Motor neuron (in vitro differentiated cells): ENCODE measurements at regions not wholly inside any gene's neighbourhood (a gene's known extent, or its start where the extent isn't known, plus 50 kb on each side); places are given as distances from the start of the nearest gene placed in this dataset.
"Not testable (repeated sequence)": the region's sequence is repeated elsewhere in the genome, so short reads cannot be mapped to it uniquely, and the experiment has no call there.

Source experiments
- ATAC-seq, 8 experiments: fragments of 200-7000 bp; cut with Tn5 transposase; replicated peaks in 6 of 8; 2 replicates each; pipeline ENCODE4 v1.8.0; 2021; ENCODE audit warnings: mild to moderate bottlenecking in 8 of 8, moderate library complexity in 8 of 8
- H3K27ac ChIP-seq, 2 donors: fragments of 250-450 bp; sonication (Bioruptor Pico); 2 replicates each; pipeline ENCODE4 v1.9.0; 2021; ENCODE audit warnings: antibody characterized with exemption in 2 of 2, mild to moderate bottlenecking in 2 of 2, moderate library complexity in 1 of 2
- H3K4me1 ChIP-seq, 2 donors: fragments of 250-450 bp; sonication (Bioruptor Pico); replicated peaks in 1 of 2; 2 replicates each; pipeline ENCODE4 v1.6.1; 2021; ENCODE audit warnings: antibody characterized with exemption in 2 of 2, mild to moderate bottlenecking in 2 of 2, moderate library complexity in 1 of 2
- H3K4me3 ChIP-seq, 5 donors: fragments of 250-450 bp; sonication (Bioruptor Pico); 2 replicates each; pipeline ENCODE4 v1.9.0; 2021; ENCODE audit warnings: antibody characterized with exemption in 5 of 5, mild to moderate bottlenecking in 5 of 5, moderate library complexity in 4 of 5
- WGBS, 10 experiments: fragments of 450-650 bp; shearing (Covaris generic); methylation state at CpG; one replicate each; pipeline ENCODE4 v1.0.0; 2022; 5-methylcytosine and 5-hydroxymethylcytosine counted together
- in situ Hi-C, 9 experiments: fragments of 400-800 bp; cut with MboI; loops; one replicate each; pipeline ENCODE4 v1.15.0; 2021; ENCODE audit warnings: low sequenced_read_pairs in 9 of 9, low pct_unique_long_range_greater_than_20kb in 2 of 9; ENCODE audit not compliant: unreplicated experiment in 9 of 9

DNA sequence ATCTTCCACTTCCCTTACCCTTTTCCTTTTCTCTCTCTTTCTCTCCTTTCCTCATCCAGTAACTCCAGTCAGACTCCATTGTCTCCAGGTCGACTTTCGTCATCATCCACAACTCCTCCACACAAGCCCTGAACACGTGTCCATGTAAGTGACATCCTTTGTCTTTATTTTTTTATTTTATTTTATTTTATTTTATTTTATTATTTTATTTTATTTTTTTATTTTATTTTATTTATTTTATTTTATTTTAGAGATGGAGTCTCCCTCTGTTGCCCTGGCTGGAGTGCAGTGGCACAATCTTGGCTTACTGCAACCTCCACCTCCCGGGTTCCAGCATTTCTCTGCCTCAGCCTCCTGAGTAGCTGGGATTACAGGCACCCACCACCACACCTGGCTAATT is 80.1 kb upstream of the VKORC1L1 start:
- in situ Hi-C loops, H3K27ac ChIP-seq, ATAC-seq, H3K4me1 ChIP-seq, H3K4me3 ChIP-seq: not testable (repeated sequence)
- 81 to 100% (median 93%) methylated on average over 1 to 4 of the region's 4 CpGs; no CpG with 5 or more reads in 3 of the 10 experiments for WGBS, 10 experiments

DNA sequence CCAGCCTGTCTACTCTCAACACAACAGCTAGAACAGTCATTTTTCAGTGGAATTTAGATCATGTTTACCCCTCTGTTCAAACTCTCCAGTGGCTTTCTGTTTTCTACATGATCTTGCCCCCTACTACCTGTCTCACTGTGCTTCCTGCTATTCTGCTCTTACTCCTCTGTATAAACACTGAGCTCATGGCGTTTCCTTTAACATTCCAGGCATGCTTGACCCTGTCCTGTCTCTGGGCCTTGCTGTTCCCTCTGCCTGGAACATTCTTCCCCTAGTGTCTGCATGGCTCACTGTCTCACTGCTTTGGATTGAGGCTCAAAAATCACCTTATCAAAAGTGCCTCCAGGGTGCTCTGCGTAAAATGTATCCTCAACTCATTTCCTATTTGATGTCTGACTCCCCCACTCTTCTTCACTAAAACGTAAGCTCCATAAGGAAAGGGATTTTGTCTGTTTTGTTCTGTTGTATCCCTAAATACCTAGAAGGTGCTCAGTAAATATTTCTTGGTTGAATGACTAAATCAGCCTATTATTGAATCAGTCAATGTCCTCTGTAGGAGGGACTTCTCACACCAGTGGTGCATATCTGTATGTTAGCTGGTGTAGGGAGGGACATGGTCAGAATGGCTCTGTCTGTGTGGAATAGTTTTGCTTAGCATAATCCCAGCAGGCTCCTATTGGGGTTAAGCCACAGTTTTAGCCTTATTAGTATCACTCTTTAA is 78.0 kb upstream of the VKORC1L1 start:
- H3K4me1 ChIP-seq, in situ Hi-C loops, H3K4me3 ChIP-seq, H3K27ac ChIP-seq, ATAC-seq: not testable (repeated sequence)
- WGBS, 10 experiments: 29 to 100% (median 71%) methylated on average over 1 to 3 of the region's 3 CpGs; no CpG with 5 or more reads in 4 of the 10 experiments

DNA sequence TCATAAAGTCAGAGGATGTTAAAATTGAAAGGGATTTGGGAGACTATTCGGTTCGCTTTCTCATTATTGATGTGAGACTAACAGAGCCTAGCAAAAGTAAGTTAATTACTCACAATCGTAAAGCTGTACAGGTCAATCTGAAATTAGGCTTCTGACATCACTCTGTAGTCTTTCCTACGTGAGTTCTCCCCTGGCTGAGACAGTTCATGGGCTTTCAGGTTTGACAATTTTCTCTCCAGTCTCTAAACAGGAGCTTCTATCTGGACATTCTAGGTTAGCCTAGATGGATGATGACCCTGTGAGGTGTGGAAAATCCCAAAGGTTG is 77.5 kb upstream of the VKORC1L1 start:
- H3K27ac ChIP-seq, H3K4me3 ChIP-seq, H3K4me1 ChIP-seq, ATAC-seq, in situ Hi-C loops: not testable (repeated sequence)
- 80 to 100% (median 91%) methylated on average over 1 to 4 of the region's 4 CpGs for WGBS, 10 experiments

DNA sequence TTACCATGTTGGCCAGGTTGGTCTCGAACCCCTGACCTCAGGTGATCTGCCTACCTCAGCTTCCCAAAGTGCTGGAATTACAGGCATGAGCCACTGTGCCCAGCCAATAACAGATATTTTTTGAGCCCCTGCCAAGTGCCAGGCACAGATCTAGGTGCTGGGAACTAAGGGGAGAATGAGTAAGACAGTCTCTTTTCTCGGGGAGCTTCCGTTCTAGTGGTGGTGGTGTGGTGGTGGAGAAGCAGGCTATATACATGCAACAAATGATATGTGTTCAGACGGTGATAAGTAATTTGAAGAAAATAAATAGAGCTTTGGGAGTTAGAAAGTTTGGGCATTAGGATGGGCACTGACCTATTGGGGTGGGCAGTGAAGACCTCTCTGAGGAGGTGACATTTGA is 76.7 kb upstream of the VKORC1L1 start:
- Histone ChIP-seq H3K27ac (no peak overlapping the region), H3K4me3 (no peak overlapping the region), H3K4me1 (peaks cover 0 to 8% of the 10 kb centered on the region in 2 donors)
- in situ Hi-C loops: no loop called here
- WGBS, 10 experiments: 0 to 100% (median 94%) methylated on average over 1 to 3 of the region's 4 CpGs; no CpG with 5 or more reads in 1 of the 10 experiments
- ATAC-seq: no peak

DNA sequence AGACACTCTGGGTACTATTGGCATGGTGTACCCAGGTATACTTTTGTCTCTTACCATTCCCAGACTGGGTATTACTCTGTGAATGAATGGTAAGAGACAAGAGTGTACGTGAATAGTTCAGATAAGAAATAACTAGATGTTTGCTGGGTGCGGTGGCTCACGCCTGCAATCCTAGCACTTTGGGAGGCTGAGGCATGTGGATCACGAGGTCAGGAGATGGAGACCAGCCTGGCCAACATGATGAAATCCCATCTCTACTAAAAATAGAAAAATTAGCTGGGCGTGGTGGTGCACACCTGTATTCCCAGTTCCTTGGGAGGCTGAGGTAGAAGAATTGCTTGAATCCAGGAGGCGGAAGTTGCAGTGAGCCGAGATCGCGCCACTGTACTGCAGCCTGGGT is 75.8 kb upstream of the VKORC1L1 start:
- H3K4me3 ChIP-seq, in situ Hi-C loops, ATAC-seq, H3K4me1 ChIP-seq, H3K27ac ChIP-seq: not testable (repeated sequence)
- WGBS, 10 experiments: 0 to 100% (median 87%) methylated on average over 1 to 9 of the region's 9 CpGs

DNA sequence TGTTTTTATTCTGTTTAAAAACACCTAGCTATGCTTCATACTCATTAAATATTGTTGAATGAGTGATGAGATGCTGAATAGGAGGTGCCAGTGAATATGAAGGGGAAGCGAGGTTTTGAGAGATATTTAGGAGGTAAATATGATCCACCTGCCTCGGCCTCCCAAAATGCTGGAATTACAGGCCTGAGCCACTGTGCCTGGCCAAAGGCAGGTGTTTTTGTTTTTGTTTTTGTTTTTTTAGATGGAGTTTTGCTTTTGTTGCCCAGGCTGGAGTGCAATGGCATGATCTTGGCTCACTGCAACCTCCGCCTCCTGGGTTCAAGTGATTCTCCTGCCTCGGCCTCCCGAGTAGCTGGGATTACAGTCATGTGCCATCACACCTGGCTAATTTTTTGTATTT is 75.3 kb upstream of the VKORC1L1 start:
- ATAC-seq, H3K4me3 ChIP-seq, in situ Hi-C loops, H3K4me1 ChIP-seq, H3K27ac ChIP-seq: not testable (repeated sequence)
- 75 to 97% (median 83%) methylated on average over 1 to 5 of the region's 5 CpGs; no CpG with 5 or more reads in 2 of the 10 experiments for WGBS, 10 experiments

DNA sequence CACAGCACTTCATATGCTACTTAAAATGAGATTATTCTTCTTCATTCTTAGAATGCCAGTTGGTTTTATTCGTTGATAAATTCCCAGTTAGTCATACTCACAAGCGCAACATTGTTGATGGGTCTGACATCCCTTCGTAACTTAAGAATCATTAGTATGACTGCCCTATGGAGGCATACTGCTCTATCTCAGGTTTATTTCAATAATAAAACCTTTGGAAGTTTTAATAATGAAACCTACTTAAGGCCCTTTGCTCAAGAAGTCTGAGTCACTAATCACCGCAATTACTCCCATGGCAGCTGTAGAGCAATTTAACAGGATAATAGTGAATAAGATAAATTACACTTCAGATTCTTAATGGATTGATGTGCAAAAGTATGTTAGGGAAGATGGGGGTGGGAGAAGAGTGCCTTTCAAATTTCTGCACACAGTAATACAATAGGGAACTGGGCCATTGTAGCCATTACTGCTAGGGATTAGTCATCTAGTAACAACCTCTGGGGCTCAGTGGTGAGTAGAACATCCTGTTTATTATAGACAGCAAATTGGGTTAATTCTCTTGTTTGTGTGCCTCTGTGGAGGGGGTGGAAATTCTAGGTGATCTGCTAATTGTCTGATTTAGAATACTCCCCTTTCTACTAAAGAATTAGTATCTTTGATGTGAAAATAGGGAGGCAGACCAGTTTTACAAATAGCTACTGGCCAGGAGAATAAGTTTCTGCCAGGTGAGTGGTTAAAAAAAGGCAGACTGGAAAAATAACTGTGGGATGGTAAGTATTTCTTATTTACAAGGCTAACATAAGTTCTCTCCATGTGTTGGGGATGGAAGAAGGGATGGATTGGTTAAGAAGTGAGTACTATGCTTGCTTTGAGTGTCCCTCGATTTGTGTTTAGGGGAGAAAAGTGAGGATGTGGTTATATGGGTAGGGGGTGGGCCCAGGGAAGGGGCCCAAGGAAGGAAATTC is 74.5 kb upstream of the VKORC1L1 start:
- H3K4me1 ChIP-seq: peaks cover 0 to 8% of the 10 kb centered on the region in 2 donors
- ATAC-seq: peak in 5 of 8 experiments; percentile 67 to 86 (median 83)
- 42 to 74% (median 54%) methylated on average over 1 to 5 of the region's 5 CpGs; no CpG with 5 or more reads in 2 of the 10 experiments for WGBS, 10 experiments
- in situ Hi-C loops: no loop called here
- H3K27ac ChIP-seq: no peak overlapping the region
- no peak overlapping the region for H3K4me3 ChIP-seq

DNA sequence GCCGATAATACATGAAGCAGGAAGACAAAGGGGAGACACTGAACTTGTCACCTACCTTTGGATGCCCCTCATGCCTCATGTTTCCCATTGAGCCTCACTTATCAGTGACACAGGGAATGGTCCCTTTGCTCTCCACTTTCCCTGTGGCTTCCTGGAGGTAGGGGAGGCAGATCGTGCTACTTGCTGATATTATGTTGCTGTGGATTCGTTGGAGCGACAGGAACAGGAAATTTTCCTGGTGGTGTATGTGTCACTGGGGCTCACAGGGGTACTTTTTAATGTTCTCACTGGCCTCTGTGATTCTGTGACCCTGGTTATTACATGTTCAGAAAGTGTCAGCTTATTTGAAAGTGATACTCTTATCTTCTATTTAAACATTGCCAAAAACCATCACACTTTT is 72.7 kb upstream of the VKORC1L1 start:
- ATAC-seq, H3K27ac ChIP-seq, in situ Hi-C loops, H3K4me1 ChIP-seq, H3K4me3 ChIP-seq: not testable (repeated sequence)
- 58 to 100% (median 96%) methylated on average over 1 to 4 of the region's 4 CpGs; no CpG with 5 or more reads in 1 of the 10 experiments for WGBS, 10 experiments

DNA sequence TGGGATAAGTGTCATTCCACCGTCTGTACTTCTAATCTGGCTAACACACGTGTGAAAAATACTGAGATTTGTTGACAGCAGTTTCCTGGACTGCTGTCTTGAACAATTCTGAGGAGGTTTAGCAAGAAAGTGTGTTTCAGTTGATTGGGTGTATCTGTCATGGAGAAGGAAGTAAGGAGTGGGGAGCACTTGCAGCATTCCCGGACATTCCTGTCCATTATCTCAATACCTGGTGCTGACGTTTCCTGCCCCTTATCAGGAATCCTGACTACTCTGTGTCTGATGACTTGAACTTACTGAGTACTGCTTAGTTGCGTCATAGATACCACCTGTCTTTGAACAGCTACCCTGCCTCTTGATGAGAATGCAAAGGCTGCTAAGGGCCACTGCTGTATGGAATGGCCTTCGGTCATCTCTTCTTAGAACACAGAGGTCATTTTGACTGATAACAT is 72.0 kb upstream of the VKORC1L1 start:
- no peak overlapping the region for H3K4me3 ChIP-seq
- no peak overlapping the region for H3K27ac ChIP-seq
- H3K4me1 ChIP-seq: peaks cover 0 to 8% of the 10 kb centered on the region in 2 donors
- in situ Hi-C loops: no loop called here
- ATAC-seq: no peak
- WGBS, 10 experiments: 30 to 100% (median 78%) methylated on average over 1 to 6 of the region's 6 CpGs; no CpG with 5 or more reads in 1 of the 10 experiments

DNA sequence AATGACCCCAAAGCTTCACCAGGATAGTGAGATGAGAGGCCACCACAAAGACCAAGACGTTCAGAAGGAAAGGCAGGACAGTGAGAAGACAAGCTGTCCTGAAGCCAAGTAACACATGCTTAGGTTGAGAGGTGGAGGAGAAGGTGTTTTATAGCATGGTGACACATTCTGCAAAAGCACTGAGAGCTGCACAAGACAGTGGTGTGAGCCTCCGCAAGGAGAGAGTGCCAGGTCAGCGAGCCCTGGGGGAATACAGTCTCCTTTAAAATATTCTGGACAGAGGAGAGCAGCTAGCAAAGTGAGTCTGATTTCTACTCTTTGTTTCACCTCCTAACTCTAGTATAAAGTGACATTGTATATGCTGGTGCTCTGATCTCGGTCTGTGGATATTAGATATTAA is 68.0 kb upstream of the VKORC1L1 start:
- H3K27ac ChIP-seq: no peak overlapping the region
- H3K4me1 ChIP-seq: no peaks in the 10 kb centered on the region
- WGBS, 10 experiments: 0 to 100% (median 70%) methylated on average over 1 to 3 of the region's 4 CpGs; no CpG with 5 or more reads in 2 of the 10 experiments
- ATAC-seq: no peak
- in situ Hi-C loops: no loop called here
- H3K4me3 ChIP-seq: no peak overlapping the region

DNA sequence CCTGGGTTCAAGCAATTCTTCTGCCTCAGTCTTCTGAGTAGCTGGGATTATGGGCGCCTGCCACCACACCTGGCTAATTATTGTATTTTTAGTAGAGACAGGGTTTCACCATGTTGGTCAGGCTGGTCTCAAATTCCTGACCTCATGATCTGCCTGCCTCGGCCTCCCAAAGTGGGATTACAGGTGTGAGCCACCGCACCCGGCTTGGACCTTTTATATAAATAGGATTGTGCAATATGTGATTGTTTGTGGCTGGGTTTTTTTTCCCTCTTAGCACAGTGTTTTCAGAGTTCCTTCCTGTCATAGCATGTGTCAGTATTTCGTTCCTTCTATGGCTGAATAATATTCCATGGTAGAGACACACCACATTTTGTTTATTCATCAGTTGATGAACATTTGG is 65.8 kb upstream of the VKORC1L1 start:
- 13 to 100% (median 86%) methylated on average over 1 to 5 of the region's 5 CpGs; no CpG with 5 or more reads in 2 of the 10 experiments for WGBS, 10 experiments
- not testable (repeated sequence) for H3K27ac ChIP-seq, ATAC-seq

DNA sequence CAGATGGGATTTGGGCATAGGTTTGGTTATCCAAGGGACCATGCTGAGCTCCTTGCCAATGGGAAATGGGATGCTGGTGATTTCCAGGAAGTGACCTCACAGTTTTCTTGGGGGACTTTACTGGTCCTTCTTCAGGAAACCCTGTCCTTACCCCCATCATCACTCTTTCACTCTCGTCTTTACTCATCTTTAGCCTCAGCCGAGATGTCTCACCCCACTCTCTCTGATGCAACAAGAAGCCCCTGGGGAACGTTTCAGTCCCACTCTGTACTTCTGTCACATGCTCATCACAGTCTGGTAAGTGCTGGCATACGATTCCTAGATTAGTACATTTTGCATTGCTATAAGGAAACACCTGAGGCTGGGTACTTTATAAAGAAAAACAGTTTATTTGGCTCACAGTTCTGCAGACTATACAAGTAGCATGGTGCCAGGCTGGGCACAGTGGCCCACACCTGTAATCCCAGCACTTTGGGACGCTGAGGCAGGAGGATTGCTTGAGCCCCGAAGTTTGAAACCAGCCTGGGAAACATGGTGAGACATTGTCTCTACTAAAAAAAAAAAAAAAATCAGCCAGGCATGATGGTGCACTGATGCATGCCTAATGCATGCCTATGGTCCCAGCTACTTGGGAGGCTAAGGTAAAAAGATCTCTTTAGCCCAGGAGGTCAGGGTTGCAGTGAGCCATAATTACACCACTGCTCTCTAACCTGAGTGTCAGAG is 63.5 kb upstream of the VKORC1L1 start:
- WGBS, 10 experiments: 27 to 84% (median 58%) methylated on average over 1 to 6 of the region's 6 CpGs
- H3K4me1 ChIP-seq: no peaks in the 10 kb centered on the region
- in situ Hi-C loops: no loop called here
- H3K4me3 ChIP-seq: no peak overlapping the region
- no peak for ATAC-seq
- H3K27ac ChIP-seq: no peak overlapping the region

More for the DNA sequence above, 65.8 kb upstream of the VKORC1L1 start:
- H3K4me3 ChIP-seq, H3K4me1 ChIP-seq, in situ Hi-C loops: not testable (repeated sequence)

DNA sequence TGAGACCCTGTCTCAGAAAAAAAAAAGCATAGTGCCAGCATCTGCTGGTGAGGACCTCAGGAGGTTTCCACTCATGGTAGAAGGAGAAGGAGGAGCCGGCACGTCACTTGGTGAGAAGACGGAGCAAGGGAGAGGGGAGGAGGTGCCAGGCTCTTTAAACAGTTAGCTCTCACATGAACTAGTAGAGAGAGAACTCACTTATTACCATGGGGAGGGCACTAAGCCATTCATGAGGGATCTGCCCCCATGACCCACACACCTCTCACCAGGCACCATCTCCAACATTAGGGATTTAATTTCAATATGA is 62.9 kb upstream of the VKORC1L1 start:
- 63 to 97% (median 79%) methylated on average over 2 to 3 of the region's 3 CpGs; no CpG with 5 or more reads in 6 of the 10 experiments for WGBS, 10 experiments
- in situ Hi-C loops: no loop called here
- no peak overlapping the region for H3K4me3 ChIP-seq
- no peak overlapping the region for H3K27ac ChIP-seq
- no peak for ATAC-seq
- no peaks in the 10 kb centered on the region for H3K4me1 ChIP-seq
